ENCODE measurements at regions not wholly inside any gene's neighbourhood (a gene's known extent, or its start where the extent isn't known, plus 50 kb on each side); places are given as distances from the start of the nearest gene placed in this dataset.

- no peak for DNase-seq
Measured at GRCh38 chr4:57287687-57288604, 177.8 kb upstream of the IGFBP7 start.

DNA sequence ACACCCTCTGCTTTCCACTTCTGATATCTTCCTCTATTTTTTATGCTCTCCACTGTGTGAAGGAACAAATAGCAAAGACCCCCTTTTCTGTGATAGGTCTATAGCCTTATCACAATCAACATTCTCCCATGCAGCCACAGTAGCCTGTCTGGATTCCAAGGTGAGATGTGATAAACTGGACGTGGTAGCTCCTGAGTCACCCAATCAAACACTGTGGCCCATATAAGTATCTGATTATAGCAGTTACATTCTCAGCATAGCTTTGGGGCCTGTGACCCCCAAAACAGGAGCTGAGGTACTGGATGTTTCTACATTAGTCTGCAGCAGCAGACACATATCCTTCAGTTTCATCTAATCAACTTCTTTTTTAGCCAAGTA lies 172.7 kb upstream of the IGFBP7 start:
- DNase-seq, result no peak

DNA sequence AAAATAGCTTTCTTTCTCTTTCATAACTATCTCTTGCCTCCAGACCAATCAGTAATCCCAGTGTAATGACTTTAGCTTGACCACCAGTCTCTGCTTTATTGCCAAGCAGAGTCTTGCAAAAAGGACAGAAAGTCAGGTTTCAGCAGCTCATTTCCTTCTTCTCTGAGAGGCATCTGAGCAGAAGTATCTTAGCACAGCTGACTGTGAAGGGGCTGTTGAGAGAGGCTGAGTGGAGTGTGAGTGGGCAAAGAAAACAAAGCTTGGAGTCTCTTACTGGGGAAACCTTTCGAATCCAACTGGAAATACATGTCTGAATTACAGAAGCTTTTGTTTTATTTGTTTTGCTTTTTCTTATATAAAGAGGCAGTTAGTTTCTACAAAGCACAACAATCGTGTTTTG lies 170.3 kb upstream of the IGFBP7 start:
- no peak for DNase-seq

DNA sequence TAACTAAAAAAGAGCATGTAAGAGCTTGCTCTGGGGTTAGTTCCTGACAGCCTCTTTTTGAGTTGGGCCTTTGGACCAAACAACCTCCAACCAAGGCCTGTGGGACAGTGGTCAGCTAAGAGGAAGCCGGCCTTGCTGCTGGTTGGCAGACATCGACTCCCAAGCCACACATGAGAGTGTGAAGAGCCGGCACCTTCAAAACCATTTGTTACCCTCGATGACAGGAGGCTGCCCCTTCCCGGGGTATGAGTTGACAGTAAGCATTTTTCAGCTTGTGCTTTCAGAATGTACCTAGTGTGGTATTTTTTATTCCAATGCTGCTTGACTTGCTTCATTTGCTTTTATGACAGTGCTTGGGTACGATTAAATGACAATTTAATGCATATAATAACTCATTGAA lies 168.6 kb upstream of the IGFBP7 start:
- DNase-seq, result no peak

- no peak for DNase-seq
Measured at GRCh38 chr4:57274082-57274481, 163.9 kb upstream of the IGFBP7 start.

- DNase-seq, result no peak
Measured at GRCh38 chr4:57270346-57270745, 160.2 kb upstream of the IGFBP7 start.

DNA sequence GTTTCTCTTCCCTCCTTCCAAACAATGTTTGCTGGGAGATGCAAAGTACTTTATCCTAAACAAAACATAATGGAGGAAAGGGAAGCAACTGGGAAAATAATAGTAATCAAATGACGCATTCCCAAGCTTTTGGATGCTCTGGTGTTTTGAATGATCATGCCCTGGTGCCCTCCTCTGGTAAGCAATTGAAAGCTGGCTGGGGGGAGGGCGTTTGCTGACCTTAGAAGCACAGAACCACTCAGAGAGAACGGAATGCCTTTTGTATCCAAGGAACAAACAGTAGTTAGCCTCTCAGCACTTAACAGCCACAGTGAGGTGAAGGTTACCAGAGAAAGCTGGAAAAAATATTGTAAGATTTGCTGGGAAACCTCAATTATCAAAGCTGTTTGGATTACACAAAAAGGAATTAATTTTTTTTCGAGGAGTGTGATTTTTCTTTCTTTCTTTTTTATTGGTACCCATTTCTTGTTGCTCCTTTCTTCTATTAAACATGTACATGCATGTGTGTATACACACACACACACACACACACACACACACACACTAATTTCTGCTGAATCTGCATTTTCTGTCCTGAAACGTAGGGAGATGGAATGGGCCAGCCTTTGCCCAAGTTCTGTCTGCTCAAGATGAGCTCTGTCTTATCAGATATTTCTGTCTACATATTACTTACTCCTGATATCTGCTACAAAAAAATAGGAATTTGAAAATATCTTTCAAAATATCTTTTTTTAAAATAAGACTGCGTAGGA lies 155.8 kb upstream of the IGFBP7 start:
- no peak for DNase-seq

DNA sequence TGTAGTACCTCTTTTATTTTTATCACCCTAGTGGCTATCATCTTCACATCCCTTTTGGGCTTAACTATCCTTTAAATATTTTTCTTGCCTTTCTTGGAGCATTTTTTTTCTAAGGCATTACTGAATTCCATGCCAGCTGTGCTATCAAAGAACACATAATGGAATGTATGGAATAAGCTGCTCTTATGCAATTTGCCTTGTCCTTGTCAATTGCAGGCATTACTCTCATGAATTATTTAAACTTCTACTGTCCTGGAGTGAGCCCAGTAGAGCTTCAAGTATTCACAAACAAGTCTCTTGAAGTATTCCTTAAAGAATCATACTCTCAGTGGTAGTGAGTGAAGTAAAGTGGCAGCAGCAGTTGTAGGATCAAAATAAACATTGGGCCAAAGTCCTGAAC lies 144.6 kb upstream of the IGFBP7 start:
- DNase-seq, result no peak

GRCh38 chr4:57249083-57249482 lies 138.9 kb upstream of the IGFBP7 start:
- DNase-seq, result no peak

- no peak for DNase-seq
Measured at GRCh38 chr4:57243076-57243475, 132.9 kb upstream of the IGFBP7 start.

DNA sequence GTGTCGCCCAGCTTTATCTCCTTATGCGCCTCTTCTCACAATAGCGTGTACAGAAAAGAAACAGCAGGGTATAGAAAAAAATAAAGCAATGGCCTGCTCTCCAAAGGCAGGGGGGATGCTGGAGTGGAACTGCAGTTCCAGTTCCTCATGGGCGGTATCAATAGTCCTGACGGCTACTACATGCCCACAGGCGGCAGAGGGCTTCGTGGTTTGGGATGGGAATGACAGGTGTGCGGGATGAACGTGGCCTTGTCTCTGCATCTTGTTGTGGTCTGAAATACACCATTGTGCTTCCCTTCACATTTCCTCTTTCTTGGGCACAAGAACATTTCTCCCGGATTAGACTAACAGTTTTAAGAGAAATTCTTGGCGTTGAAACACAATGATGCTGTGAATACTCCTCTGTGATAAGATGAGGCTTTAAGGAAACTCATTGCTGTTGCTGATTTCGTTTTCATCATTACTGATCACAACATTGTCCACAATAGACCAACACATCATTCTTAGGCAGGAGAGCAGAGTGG lies 124.1 kb upstream of the IGFBP7 start:
- no peak for DNase-seq

- no peak for DNase-seq
Measured at GRCh38 chr4:57233386-57233785, 123.2 kb upstream of the IGFBP7 start.

DNA sequence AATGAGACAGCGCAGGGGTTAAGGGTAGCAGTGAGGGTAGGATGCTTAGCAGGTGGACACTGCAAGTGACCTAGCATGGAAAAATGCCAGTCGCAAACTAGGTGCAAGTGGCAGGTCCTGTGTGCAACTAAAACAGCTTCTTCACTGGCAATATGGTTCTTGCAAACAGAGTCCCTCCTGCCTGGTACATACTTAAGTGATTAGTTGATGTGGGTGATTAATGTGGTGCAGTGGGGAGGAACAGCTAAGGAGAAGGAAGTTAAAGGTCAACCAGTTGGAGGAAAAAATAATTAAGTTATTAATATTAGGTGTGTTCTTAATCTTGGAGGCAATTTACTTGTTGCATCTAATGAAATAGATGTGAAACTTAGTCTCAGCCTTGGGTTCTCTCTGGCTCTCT lies 121.6 kb upstream of the IGFBP7 start:
- no peak for DNase-seq

DNA sequence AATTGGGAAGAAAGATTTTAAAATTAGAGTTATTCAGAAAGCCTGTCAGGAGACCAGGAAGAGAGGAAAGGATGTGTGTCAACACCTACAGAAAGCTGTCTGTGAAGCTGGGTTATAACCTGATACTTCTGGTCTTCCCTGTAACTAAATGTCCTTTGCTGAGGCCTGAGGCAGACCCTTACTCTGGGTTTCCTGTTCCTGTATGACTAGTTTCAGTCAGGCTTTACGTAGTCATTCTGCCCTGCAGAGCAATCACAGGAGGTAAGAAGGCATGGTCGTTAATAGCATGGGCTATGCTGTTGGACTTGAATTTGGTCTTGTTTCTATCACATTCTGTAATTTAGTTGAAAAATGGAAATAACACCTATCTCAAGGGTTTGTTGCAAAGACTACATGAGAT lies 110.5 kb upstream of the IGFBP7 start:
- no peak for DNase-seq

GRCh38 chr4:57220172-57220571 lies 110.0 kb upstream of the IGFBP7 start:
- DNase-seq, result no peak

DNA sequence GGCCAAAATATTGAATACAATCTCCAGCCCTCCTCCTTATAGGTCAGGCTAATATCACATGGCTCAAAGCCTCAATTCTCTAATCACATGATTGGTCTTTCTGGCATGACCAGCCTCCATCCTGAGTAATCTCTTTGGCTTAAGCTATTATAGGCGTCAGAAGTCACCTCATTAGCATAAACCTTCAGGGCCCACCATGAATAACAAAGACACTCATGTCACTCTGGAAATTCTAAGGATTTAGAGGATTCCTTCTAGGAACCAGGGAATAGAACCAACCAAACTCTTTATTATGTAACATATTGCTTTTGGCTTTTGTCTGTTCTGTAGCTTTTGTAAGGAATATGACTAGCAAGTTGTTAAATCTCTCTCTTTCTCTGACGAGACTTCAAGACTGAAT lies 109.2 kb upstream of the IGFBP7 start:
- no peak for DNase-seq

DNA sequence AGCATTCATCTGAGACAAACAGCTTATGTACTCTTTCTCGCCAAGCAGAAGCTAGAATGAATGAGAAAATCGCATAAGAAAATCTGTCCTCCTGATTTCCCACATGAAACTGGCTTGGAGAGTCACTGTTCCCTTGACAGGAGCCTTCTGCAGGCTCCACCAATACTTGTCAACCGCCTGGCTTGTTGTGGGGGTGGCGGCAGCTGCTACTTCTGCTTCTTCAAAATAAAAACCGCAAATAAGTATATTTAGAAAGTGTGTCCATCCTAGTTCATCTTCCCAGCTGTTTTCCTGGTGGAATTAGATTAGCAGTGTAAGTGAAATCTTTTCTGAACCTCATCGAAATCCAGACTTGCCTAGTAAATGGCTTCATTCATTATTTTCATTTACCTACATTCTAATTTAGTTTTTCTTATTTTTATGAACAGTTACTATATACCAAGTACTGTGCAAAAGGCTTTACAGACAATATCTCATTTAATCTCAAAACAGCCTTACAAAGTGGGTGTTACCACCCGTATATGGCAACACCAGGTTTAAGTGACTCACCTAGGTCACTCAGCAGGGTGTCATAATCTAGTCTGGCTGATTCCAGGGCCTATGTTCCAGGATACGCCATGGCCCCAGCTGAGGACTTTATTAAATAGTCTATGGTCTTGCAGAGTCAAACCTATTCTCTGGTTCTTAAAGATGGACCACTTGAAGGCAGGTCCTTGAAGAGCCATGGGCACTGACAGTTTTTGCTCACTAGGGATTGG lies 104.6 kb upstream of the IGFBP7 start:
- DNase-seq, result no peak

GRCh38 chr4:57211131-57211530 lies 100.9 kb upstream of the IGFBP7 start:
- no peak for DNase-seq

- DNase-seq, result no peak
Measured at GRCh38 chr4:57206172-57206571, 96.0 kb upstream of the IGFBP7 start.

- DNase-seq, result no peak
Measured at GRCh38 chr4:57205580-57205979, 95.4 kb upstream of the IGFBP7 start.

DNA sequence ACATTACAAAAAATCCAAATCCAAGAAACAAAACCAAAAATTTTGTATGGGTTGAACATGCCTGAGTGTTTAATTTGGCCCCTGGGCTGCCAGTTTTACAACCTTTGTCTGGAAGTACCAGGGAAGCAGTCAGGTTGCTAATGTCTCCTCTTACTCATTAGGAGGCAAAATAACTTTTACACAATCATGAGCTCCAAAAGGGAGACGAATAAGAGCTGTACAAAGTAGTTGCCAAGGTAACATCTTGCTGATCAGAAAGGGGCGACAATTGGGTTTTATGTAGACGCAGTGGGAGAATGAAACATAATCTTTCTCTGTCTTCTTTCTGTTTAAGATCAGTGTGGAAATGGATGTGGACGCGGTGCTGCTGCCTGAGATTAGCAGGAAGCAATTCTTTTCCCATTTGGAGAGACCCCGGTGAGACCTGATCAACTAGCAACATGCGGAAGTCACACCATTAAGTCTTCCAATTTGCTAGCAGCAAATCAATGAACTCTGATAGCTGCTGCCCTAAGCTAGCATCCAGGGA lies 90.7 kb upstream of the IGFBP7 start:
- no peak for DNase-seq

- no peak for DNase-seq
Measured at GRCh38 chr4:57199267-57199666, 89.1 kb upstream of the IGFBP7 start.

DNA sequence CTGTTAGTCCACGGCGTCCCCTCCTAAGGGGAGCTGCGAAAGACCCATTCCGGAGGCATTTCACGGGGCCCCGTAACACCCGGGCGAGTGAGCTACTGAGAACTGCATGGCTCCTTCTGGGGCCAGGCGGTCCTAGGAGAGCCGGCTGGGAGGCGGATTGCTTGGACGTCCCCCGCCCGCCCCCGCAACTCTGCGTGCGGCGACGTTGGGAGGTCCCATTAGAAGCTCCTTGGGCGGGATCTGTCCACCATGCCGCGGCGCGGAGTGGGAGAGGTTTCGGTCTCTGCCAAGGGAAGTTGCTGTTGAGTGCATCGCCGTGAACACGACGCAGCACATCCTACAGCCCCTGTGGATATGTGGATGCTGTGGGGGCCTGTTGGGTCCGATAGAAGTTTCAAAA lies 85.4 kb upstream of the IGFBP7 start:
- no peak for DNase-seq

All from stimulated activated CD4-positive, alpha-beta T cell treated with anti-CD3 and anti-CD28 coated beads, Interleukin-4, amount 100 ng/mL, for 24 hours (primary cell).